HepG2 (cell line): ENCODE measurements at regions not wholly inside any gene's neighbourhood (a gene's known extent, or its start where the extent isn't known, plus 50 kb on each side); places are given as distances from the start of the nearest gene placed in this dataset.

Experiments
- ATAC-seq: fragments of 200-7000 bp; cut with Tn5 transposase; 3 replicates; pipeline ENCODE4 v1.9.1; 2020; ENCODE audit warnings: mild to moderate bottlenecking, moderate library complexity
- BruUV-seq: library from RNA; stranded (reverse); fragments of 400-500 nt; replicated peaks from 2 replicates; lab custom pipeline; 2021; lab: Mats Ljungman, UMichigan
- CTCF ChIA-PET: fragments of 300-600 bp; formaldehyde crosslinking; extraction: SDS; loops from one replicate; lab custom pipeline; 2021; ENCODE audit warnings: low total read pairs, inconsistent platforms, low intra/inter-chr PET ratio; lab: Yijun Ruan, JAX
- POLR2A ChIA-PET: fragments of 350-600 bp; sonication (Branson Sonifier 250); formaldehyde crosslinking; loops from one replicate; lab custom pipeline; 2020; ENCODE audit warnings: antibody characterized with exemption, inconsistent platforms; lab: Yijun Ruan, JAX
- DNase-seq: peaks from one replicate; pipeline ENCODE4 v3.0.0-alpha.2; 2015; ENCODE audit warnings: low spot score
- FAIRE-seq: peaks from 3 replicates; lab custom pipeline; 2011; peaks lifted over from hg19 to GRCh38; lab: Jason Lieb, UNC
- H2AFZ ChIP-seq: one replicate; pipeline ENCODE4 v1.6.1; 2011; ENCODE audit warnings: low read length, inconsistent platforms
- H3K27ac ChIP-seq: fragments of 300-600 bp; 3 replicates; pipeline ENCODE4 v1.8.0; 2011; ENCODE audit warnings: mixed run types, mild to moderate bottlenecking, mixed read lengths, low read length, inconsistent platforms; ENCODE audit not compliant: insufficient read depth; ENCODE audit errors: extremely low read length
- H3K27me3 ChIP-seq, 2 experiments: fragments of 200-600 bp in 1 of 2; 2 replicates in 1 of 2; 3 replicates in 1 of 2; pipeline versions ENCODE4 v1.6.0 to v1.8.0; 2011; ENCODE audit warnings: low read length in 2 of 2, mild to moderate bottlenecking in 2 of 2, moderate library complexity in 2 of 2, inconsistent platforms in 1 of 2; ENCODE audit not compliant: insufficient read depth in 2 of 2, control insufficient read depth in 1 of 2
- H3K36me3 ChIP-seq, 2 experiments: fragments of 200-600 bp in 1 of 2; replicated peaks in 1 of 2; 2 replicates in 1 of 2; 3 replicates in 1 of 2; pipeline versions ENCODE4 v1.5.1 to v1.8.0; 2011; ENCODE audit warnings: low read length in 2 of 2, inconsistent platforms in 1 of 2; ENCODE audit not compliant: insufficient read depth in 2 of 2, control insufficient read depth in 1 of 2
- H3K4me1 ChIP-seq: 2 replicates; pipeline ENCODE4 v1.5.1; 2012; ENCODE audit warnings: low read length, inconsistent platforms; ENCODE audit not compliant: insufficient read depth
- H3K4me2 ChIP-seq: 2 replicates; pipeline ENCODE4 v1.6.0; 2011; ENCODE audit warnings: low read depth, low read length, inconsistent platforms
- H3K4me3 ChIP-seq, 3 experiments: fragments of 200-600 bp in 1 of 3; sonication (generic), shearing (Covaris generic) in 1 of 3; replicated peaks in 1 of 3; 2 replicates each; pipeline ENCODE4 v1.5.1; 2011 to 2016; ENCODE audit warnings: low read length in 3 of 3, inconsistent platforms in 2 of 3, low read depth in 2 of 3, mild to moderate bottlenecking in 2 of 3, control low read depth in 1 of 3, mixed read lengths in 1 of 3; ENCODE audit not compliant: insufficient read depth in 1 of 3
- H3K79me2 ChIP-seq: one replicate; pipeline ENCODE4 v1.6.1; 2011; ENCODE audit warnings: low read length, inconsistent platforms; ENCODE audit not compliant: insufficient read depth
- H3K9ac ChIP-seq: 2 replicates; pipeline ENCODE4 v1.6.0; 2011; ENCODE audit warnings: mild to moderate bottlenecking, low read depth, low read length, inconsistent platforms; ENCODE audit not compliant: insufficient read depth
- H3K9me3 ChIP-seq: 2 replicates; pipeline ENCODE4 v1.5.1; 2012; ENCODE audit warnings: mild to moderate bottlenecking, low read length
- H4K20me1 ChIP-seq: 2 replicates; pipeline ENCODE4 v1.6.0; 2011; ENCODE audit warnings: inconsistent platforms, mild to moderate bottlenecking, low read length, moderate library complexity; ENCODE audit not compliant: insufficient read depth
- ARNT2 ChIP-seq: sonication (generic); formaldehyde crosslinking; IDR thresholded peaks from 2 replicates; pipeline ENCODE4 v1.8.0; 2022; ENCODE audit warnings: mild to moderate bottlenecking, low read depth, missing genetic modification reagents, moderate library complexity
- E2F2 ChIP-seq: sonication (generic); formaldehyde crosslinking; IDR thresholded peaks from 2 replicates; pipeline ENCODE4 v1.4.0; 2020; ENCODE audit warnings: missing genetic modification reagents, borderline replicate concordance
- HMG20A ChIP-seq: IDR thresholded peaks from 2 replicates; pipeline ENCODE4 v1.6.1; 2016; ENCODE audit warnings: borderline replicate concordance
- HNRNPUL1 ChIP-seq: fragments of 200-400 bp; formaldehyde crosslinking; IDR thresholded peaks from 2 replicates; pipeline ENCODE4 v1.6.1; 2017; ENCODE audit warnings: low read depth, mild to moderate bottlenecking, low read length, moderate library complexity
- KMT2A ChIP-seq: sonication (generic); formaldehyde crosslinking; IDR thresholded peaks from 2 replicates; pipeline ENCODE4 v1.4.0; 2020; ENCODE audit warnings: missing genetic modification reagents
- MTF2 ChIP-seq: sonication (generic); formaldehyde crosslinking; IDR thresholded peaks from 2 replicates; pipeline ENCODE4 v1.5.0; 2020; ENCODE audit warnings: missing genetic modification reagents, borderline replicate concordance
- NFIB ChIP-seq: sonication (generic); formaldehyde crosslinking; IDR thresholded peaks from 2 replicates; pipeline ENCODE4 v1.9.0; 2021; ENCODE audit warnings: missing genetic modification reagents, mild to moderate bottlenecking, borderline replicate concordance
- PLSCR1 ChIP-seq: sonication (generic); formaldehyde crosslinking; IDR thresholded peaks from 2 replicates; pipeline ENCODE4 v1.5.0; 2020; ENCODE audit warnings: missing genetic modification reagents, mild to moderate bottlenecking, borderline replicate concordance
- RXRB ChIP-seq: IDR thresholded peaks from 2 replicates; pipeline ENCODE4 v1.6.1; 2016; ENCODE audit warnings: borderline replicate concordance, missing genetic modification reagents, missing compliant biosample characterization
- SALL2 ChIP-seq: sonication (generic); formaldehyde crosslinking; IDR thresholded peaks from 2 replicates; pipeline ENCODE4 v1.8.1; 2023; ENCODE audit warnings: mild to moderate bottlenecking, missing genetic modification reagents, inconsistent platforms
- SCMH1 ChIP-seq: sonication (generic); formaldehyde crosslinking; IDR thresholded peaks from 2 replicates; pipeline ENCODE4 v1.9.0; 2021; ENCODE audit warnings: missing genetic modification reagents, mild to moderate bottlenecking, borderline replicate concordance
- SMARCE1 ChIP-seq: fragments of 450-650 bp; IDR thresholded peaks from 2 replicates; pipeline ENCODE4 v1.6.1; 2017; ENCODE audit warnings: borderline replicate concordance
- TOE1 ChIP-seq: sonication (generic); formaldehyde crosslinking; IDR thresholded peaks from 2 replicates; pipeline ENCODE4 v1.4.0; 2020; ENCODE audit warnings: mild to moderate bottlenecking, missing genetic modification reagents
- YEATS2 ChIP-seq: sonication (generic); formaldehyde crosslinking; IDR thresholded peaks from 2 replicates; pipeline ENCODE4 v1.4.0; 2020; ENCODE audit warnings: missing genetic modification reagents, borderline replicate concordance
- ZBTB46 ChIP-seq: sonication (generic); formaldehyde crosslinking; IDR thresholded peaks from 2 replicates; pipeline ENCODE4 v1.4.0; 2020; ENCODE audit warnings: mild to moderate bottlenecking, missing genetic modification reagents, borderline replicate concordance
- ZBTB8A ChIP-seq: sonication (generic); formaldehyde crosslinking; IDR thresholded peaks from 2 replicates; pipeline ENCODE4 v1.4.0; 2020; ENCODE audit warnings: mild to moderate bottlenecking, low read depth, missing genetic modification reagents, borderline replicate concordance
- ZNF350 ChIP-seq: sonication (generic); formaldehyde crosslinking; IDR thresholded peaks from 2 replicates; pipeline ENCODE4 v1.4.0; 2020; ENCODE audit warnings: mild to moderate bottlenecking, low read depth, missing genetic modification reagents, borderline replicate concordance
- ZNF510 ChIP-seq: sonication (generic); formaldehyde crosslinking; IDR thresholded peaks from 2 replicates; pipeline ENCODE4 v1.4.0; 2020; ENCODE audit warnings: low read depth, mild to moderate bottlenecking, missing genetic modification reagents
- ZNF724P ChIP-seq: sonication (generic); formaldehyde crosslinking; IDR thresholded peaks from 2 replicates; pipeline ENCODE4 v1.8.0; 2022; ENCODE audit warnings: missing genetic modification reagents, borderline replicate concordance
- ZSCAN22 ChIP-seq: sonication (generic); formaldehyde crosslinking; IDR thresholded peaks from 2 replicates; pipeline ENCODE4 v1.4.0; 2020; ENCODE audit warnings: mild to moderate bottlenecking, missing genetic modification reagents
- WGBS: methylation state at CpG from one replicate; pipeline ENCODE4 v1.1.6; 2017; ENCODE audit warnings: low lambda C conversion rate; 5-methylcytosine and 5-hydroxymethylcytosine counted together
- in situ Hi-C: cut with HindIII; loops from 2 replicates; pipeline ENCODE4 v1.10.0; 2017; ENCODE audit warnings: low pct_unique_long_range_greater_than_20kb; ENCODE audit not compliant: extremely low pct_ligation_motif_present
- intact Hi-C: fragments of 100-400 bp; cut with micrococcal nuclease; formaldehyde crosslinking; loops from one replicate; pipeline ENCODE4 v1.10.0; 2022; ENCODE audit not compliant: unreplicated experiment

- no peak for FAIRE-seq
Observed at GRCh38 chr10:36720895-36721294, 404.5 kb upstream of the ANKRD30A start.

More at GRCh38 chr10:36720895-36721294, 404.5 kb upstream of the ANKRD30A start:
- no peak for DNase-seq
- Histone ChIP-seq H3K4me1 (no peaks in the 10 kb centered on the region), H2AFZ (no peak overlapping the region), H3K4me3 (no peak overlapping the region), H3K36me3 (no peaks in the 10 kb centered on the region), H3K9ac (no peak overlapping the region)
- intact Hi-C loops, result no loop called here
- TF ChIP-seq HNRNPUL1, result no peak
- TF ChIP-seq SMARCE1, result no peak
- no peak for TF ChIP-seq RXRB (CRISPR knock-in tag)
- no peak for TF ChIP-seq YEATS2 (CRISPR knock-in tag)
- no peak for TF ChIP-seq ZNF510 (CRISPR knock-in tag)
- no peak for TF ChIP-seq ZNF350 (CRISPR knock-in tag)
- no peak for TF ChIP-seq ZBTB8A
- no peak for TF ChIP-seq ARNT2
- TF ChIP-seq HMG20A, result no peak
- no peak for TF ChIP-seq ZSCAN22 (CRISPR knock-in tag)
- TF ChIP-seq KMT2A (CRISPR knock-in tag), result no peak
- no peak for TF ChIP-seq SCMH1 (CRISPR knock-in tag)
- TF ChIP-seq E2F2, result no peak
- no peak for TF ChIP-seq ZBTB46 (CRISPR knock-in tag)
- TF ChIP-seq PLSCR1 (CRISPR knock-in tag), result no peak
- TF ChIP-seq NFIB, result no peak
- no peak for TF ChIP-seq ZNF724P
- no peak for TF ChIP-seq TOE1 (CRISPR knock-in tag)
- TF ChIP-seq SALL2 (CRISPR knock-in tag), result no peak
- TF ChIP-seq MTF2 (CRISPR knock-in tag), result no peak
- TF ChIP-seq, all 625 proteins: peak for 0
- Histone ChIP-seq H3K9me3 (no peaks in the 10 kb centered on the region), H3K27me3 (no peaks in the 10 kb centered on the region), H3K79me2 (no peaks in the 10 kb centered on the region), H3K27ac (no peak overlapping the region), H4K20me1 (no peaks in the 10 kb centered on the region), H3K4me2 (no peak overlapping the region)
- CTCF ChIA-PET, result no interaction called here
- POLR2A ChIA-PET, result no interaction called here
- 0% methylated on average over 1 of the region's 1 CpG for WGBS
- ATAC-seq, result no peak
- in situ Hi-C loops, result no loop called here
- BruUV-seq, result no TSS peak
